ENCODE measurements at regions not wholly inside any gene's neighbourhood (a gene's known extent, or its start where the extent isn't known, plus 50 kb on each side); places are given as distances from the start of the nearest gene placed in this dataset.

GRCh38 chr1:29667951-29668350 is 431.6 kb downstream of the PTPRU start:
- intact Hi-C loops (cut with micrococcal nuclease; ENCODE audit: unreplicated experiment) (no loop called here), in situ Hi-C loops (cut with MboI) (no loop called here)
- no peak for FAIRE-seq
- 2% methylated on average over 2 of the region's 2 CpGs for WGBS (ENCODE audit: insufficient coverage, insufficient replicate concordance, low lambda C conversion rate, missing lambda C conversion rate)
- Histone ChIP-seq H3K4me3 (no peak overlapping the region), H3K27me3 (replicated peaks in 1 of 2; ENCODE audit: control insufficient read depth in 2 of 2, insufficient read depth in 2 of 2, low read length in 1 of 2) (no peaks in the 10 kb centered on the region; a peak in 1 of 4 replicates), H2AFZ (ENCODE audit: control insufficient read depth, low read depth, low read length) (no peak overlapping the region), H3K9me3 (replicated peaks; ENCODE audit: control insufficient read depth, insufficient read depth, low read length) (no peaks in the 10 kb centered on the region), H4K20me1 (ENCODE audit: control insufficient read depth, insufficient read depth) (no peaks in the 10 kb centered on the region; the same call in 1 of the 2 replicates), H3K79me2 (ENCODE audit: control insufficient read depth, insufficient read depth, low read length) (no peaks in the 10 kb centered on the region), H3K4me2 (ENCODE audit: control insufficient read depth, insufficient read depth) (no peak overlapping the region), H3K9ac (ENCODE audit: control insufficient read depth, insufficient read depth, low read length) (no peak overlapping the region), H3K27ac (ENCODE audit: control insufficient read depth, insufficient read depth) (no peak overlapping the region), H3K4me1 (ENCODE audit: control insufficient read depth, insufficient read depth, low read length) (no peaks in the 10 kb centered on the region; the same call in 1 of the 2 replicates), H3K36me3 (ENCODE audit: control insufficient read depth in 2 of 2, insufficient read depth in 2 of 2, low read length in 1 of 2) (no peaks in the 10 kb centered on the region)
- DNase-seq (ENCODE audit: low read depth, low spot score): no peak
- ChIA-PET RAD21 (ENCODE audit: unreplicated experiment) (no interaction called here), POLR2A (no interaction called here), SMC1A (ENCODE audit: uncharacterized antibody, unreplicated experiment) (no interaction called here), CTCF (no interaction called here)
- BruUV-seq (replicated peaks): no TSS peak
- ATAC-seq: no peak
- TF ChIP-seq ZNF274 (IDR thresholded peaks at IDR 0.05; ENCODE audit: insufficient read depth, insufficient read length) (no peak), GATAD2B (conservative IDR thresholded peaks at IDR 0.05; ENCODE audit: low read depth) (no peak), JUNB (IDR thresholded peaks at IDR 0.05) (no peak), BHLHE40 (IDR thresholded peaks at IDR 0.05; ENCODE audit: borderline replicate concordance in 1 of 2, low read depth in 2 of 2, low read length in 1 of 2) (no peak), ETV6 (conservative IDR thresholded peaks at IDR 0.05 in 1 of 2, IDR thresholded peaks at IDR 0.05 in 1 of 2; ENCODE audit: borderline replicate concordance in 1 of 2, low read depth in 1 of 2) (no peak), E4F1 (IDR thresholded peaks at IDR 0.05; ENCODE audit: borderline replicate concordance, partially characterized antibody) (no peak)
